ENCODE measurements at regions not wholly inside any gene's neighbourhood (a gene's known extent, or its start where the extent isn't known, plus 50 kb on each side); places are given as distances from the start of the nearest gene placed in this dataset.

DNA sequence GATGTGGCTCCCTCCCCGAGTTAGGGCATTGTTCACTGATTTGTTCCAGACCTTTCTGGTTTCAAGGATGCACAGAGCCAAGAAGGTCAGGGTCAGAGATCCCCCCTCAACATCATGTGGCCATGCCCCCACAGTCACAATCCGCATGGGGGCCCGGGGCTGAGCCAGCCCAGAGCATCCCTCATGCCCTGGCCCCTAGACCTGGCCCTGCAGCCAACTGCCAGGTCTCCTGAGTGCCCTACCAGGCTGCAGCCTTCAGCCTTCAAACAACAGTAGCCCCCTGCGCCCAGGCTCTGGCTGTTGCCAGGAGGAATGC is 142.4 kb downstream of the CRYBB2 start:
- TF ChIP-seq, protein P1, sequence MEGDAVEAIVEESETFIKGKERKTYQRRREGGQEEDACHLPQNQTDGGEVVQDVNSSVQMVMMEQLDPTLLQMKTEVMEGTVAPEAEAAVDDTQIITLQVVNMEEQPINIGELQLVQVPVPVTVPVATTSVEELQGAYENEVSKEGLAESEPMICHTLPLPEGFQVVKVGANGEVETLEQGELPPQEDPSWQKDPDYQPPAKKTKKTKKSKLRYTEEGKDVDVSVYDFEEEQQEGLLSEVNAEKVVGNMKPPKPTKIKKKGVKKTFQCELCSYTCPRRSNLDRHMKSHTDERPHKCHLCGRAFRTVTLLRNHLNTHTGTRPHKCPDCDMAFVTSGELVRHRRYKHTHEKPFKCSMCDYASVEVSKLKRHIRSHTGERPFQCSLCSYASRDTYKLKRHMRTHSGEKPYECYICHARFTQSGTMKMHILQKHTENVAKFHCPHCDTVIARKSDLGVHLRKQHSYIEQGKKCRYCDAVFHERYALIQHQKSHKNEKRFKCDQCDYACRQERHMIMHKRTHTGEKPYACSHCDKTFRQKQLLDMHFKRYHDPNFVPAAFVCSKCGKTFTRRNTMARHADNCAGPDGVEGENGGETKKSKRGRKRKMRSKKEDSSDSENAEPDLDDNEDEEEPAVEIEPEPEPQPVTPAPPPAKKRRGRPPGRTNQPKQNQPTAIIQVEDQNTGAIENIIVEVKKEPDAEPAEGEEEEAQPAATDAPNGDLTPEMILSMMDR (IDR thresholded peaks at IDR 0.05; ENCODE audit: borderline replicate concordance, insufficient read depth, low read depth, low read length): no peak
- H3K4me3 ChIP-seq (ENCODE audit: low read depth, low read length): no peak overlapping the region

DNA sequence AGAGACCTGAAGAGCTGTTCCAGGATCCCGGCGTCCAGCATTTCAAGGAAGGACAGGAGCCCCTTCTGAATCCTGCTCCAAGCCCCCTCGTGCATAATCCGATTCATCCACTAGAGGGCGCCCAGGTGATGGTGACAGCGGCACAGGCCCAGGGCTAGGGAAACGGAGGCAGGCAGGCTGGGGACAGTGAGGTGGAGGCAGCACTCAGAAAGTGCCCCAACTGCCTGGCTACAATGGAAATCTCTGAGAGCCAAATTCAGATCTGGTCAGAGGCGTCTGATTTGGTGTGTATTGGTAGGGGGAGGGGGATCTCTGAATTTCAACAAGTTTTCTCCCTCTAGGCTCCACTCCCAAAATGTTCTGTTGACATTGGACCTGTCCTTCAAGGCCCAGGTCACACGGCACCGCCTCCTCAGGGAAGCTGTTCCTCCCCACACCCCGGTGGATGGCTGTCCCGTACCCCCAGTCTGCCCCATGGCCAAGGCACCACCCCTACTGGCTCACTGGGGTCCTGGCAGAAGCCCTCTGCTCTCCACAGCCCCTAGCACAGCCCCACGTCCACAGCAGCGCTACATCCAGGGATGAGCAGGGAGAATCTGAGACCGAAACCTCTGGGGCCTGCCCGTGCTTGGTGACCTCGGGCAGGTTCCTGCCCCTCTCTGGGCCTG is 142.9 kb downstream of the CRYBB2 start:
- TF ChIP-seq, protein P1 (IDR thresholded peaks at IDR 0.05; ENCODE audit: borderline replicate concordance, insufficient read depth, low read depth, low read length): peak; percentile 89
- no peak overlapping the region for H3K4me3 ChIP-seq (ENCODE audit: low read depth, low read length)

DNA sequence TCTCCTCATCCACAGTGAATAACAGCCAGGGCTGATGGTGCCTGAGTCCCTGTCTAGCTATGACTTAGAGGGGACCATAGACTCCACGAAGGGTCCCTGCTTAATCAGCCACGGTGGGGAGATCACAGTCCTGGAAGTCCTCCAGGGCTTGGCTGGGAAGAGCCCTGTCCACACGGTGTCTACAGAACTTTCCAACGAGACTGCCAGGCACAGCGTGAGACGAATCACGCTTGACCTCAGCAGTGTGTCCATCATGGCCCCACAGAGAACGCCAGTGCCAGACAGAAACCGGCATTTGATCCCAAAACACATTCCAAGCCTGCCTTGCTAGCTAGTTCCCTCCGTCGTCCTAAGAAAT is 143.4 kb downstream of the CRYBB2 start:
- TF ChIP-seq, protein P1 (IDR thresholded peaks at IDR 0.05; ENCODE audit: borderline replicate concordance, insufficient read depth, low read depth, low read length): no peak

DNA sequence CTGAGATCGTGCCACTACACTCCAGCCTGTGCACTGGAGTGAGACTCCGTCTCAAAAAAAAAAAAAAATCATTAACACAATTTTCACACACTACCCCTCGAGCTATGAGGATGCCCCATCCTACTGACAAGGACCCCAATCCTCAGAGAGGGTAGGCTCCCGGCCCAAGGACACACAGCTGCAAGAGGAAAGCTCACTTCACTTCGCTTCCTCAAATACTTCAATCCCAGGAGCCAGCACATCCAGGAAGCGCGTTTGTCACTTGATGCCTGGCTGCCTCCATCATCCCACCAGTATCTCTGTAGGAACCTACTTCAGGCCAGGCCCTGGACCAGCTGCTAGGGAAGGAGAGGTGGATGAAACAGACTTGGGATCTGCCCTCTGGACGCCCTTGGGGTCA is 144.0 kb downstream of the CRYBB2 start:
- TF ChIP-seq, protein P1 (IDR thresholded peaks at IDR 0.05; ENCODE audit: borderline replicate concordance, insufficient read depth, low read depth, low read length): no peak
- H3K4me3 ChIP-seq (ENCODE audit: low read depth, low read length): no peak overlapping the region

More for the DNA sequence above, 143.4 kb downstream of the CRYBB2 start:
- no peak overlapping the region for H3K4me3 ChIP-seq (ENCODE audit: low read depth, low read length)

DNA sequence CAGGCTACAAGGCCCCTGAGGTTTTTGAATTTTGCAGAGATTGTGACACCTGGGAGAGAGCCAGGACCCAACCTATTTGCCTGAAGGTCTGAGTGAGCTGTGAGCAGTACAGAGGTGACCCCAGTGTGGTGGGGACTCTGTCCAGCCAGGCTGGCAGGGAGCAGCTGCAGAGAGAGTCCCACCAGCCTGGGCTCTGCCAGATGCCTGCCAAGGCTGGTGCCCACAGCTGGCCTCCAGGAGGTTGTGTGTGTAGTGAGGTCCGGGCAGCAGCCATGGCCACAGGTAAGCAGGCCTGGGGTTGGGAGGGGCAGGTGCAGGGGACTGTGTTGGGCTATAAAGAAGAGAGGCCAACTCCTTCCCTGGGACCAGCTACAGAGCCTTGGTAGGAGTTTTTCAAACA is 144.8 kb downstream of the CRYBB2 start:
- TF ChIP-seq, protein P1 (IDR thresholded peaks at IDR 0.05; ENCODE audit: borderline replicate concordance, insufficient read depth, low read depth, low read length): no peak
- no peak overlapping the region for H3K4me3 ChIP-seq (ENCODE audit: low read depth, low read length)

DNA sequence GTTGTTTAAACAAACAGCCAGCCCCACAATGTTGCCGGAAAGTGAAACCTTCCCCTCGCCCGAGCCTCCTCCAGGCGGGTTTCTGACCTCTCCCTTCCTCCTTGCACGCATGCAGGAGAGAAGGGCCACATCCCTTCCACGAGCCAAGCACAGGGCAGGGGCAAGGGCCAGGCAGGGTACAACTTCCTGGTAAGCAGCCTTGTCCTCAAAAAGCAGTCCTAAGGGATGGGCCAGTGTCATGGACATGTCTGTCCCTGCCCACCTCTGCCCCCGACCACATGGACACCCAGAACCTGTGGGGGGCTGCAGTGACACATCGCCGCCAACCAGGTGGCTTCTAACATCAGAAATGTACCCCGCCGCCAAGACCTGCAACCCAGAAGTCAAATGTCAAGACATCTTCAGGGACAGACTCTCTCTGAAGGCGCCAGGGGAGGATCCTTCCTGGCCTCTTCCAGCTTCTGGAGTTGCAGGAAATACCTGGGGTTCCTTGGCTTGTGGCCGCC is 145.3 kb downstream of the CRYBB2 start:
- TF ChIP-seq, protein P1 (IDR thresholded peaks at IDR 0.05; ENCODE audit: borderline replicate concordance, insufficient read depth, low read depth, low read length): no peak
- H3K4me3 ChIP-seq (ENCODE audit: low read depth, low read length): no peak overlapping the region

DNA sequence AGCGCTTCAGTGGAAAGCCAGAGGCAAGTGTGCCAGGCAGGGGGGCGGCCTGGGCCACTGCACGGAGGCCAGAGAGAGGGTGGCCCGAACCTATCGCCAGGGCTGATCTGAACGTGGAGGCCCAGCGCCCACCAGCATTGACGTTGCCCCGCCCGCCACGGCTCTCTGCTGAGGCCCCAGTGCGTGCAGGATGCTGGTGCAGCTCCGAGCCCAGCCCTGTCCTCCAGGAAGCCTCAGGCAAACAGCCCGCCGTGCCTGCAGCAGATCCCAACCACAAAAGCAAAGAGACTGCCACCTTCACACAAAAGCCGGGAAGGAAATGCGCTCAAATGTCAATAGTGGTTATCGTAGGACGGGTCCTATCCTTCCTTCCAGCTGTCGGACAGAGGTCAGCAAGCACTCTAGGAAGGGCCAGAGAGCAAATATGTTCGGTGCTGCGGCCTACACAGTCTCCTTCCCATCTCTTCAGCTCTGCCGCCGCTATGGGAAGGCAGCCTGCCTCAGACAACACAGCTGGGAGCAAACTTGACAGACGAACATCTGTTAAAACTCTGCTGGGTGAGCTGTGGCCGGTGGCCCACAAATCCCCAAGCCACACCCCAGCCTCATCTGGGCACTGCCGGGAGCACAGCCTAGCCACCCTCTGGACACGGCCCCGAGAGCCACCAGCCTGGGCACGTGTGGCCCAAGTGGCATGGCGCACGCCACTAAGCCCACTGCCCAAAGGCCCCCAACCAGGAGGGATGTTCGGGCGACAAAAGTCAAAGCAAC is 146.2 kb downstream of the CRYBB2 start:
- TF ChIP-seq, protein P1 (IDR thresholded peaks at IDR 0.05; ENCODE audit: borderline replicate concordance, insufficient read depth, low read depth, low read length): no peak
- H3K4me3 ChIP-seq (ENCODE audit: low read depth, low read length): no peak overlapping the region

All from GM12875 (cell line).